NB4 (cell line): ENCODE measurements at regions not wholly inside any gene's neighbourhood (a gene's known extent, or its start where the extent isn't known, plus 50 kb on each side); places are given as distances from the start of the nearest gene placed in this dataset.

Source experiments
- CTCF ChIP-seq: IDR thresholded peaks from one replicate; pipeline ENCODE4 v1.5.1; 2012; ENCODE audit warnings: low read depth, low read length
- MAX ChIP-seq: IDR thresholded peaks from 2 replicates; pipeline ENCODE4 v1.6.1; 2011; ENCODE audit warnings: low read depth, low read length
- MYC ChIP-seq: IDR thresholded peaks from 2 replicates; pipeline ENCODE4 v1.6.1; 2011; ENCODE audit warnings: low read depth, low read length
- POLR2A ChIP-seq: IDR thresholded peaks from 2 replicates; pipeline ENCODE4 v1.6.1; 2011; ENCODE audit warnings: mild to moderate bottlenecking; ENCODE audit not compliant: insufficient read length; ENCODE audit errors: extremely low read depth

- TF ChIP-seq CTCF = no peak
- TF ChIP-seq POLR2A = no peak
- TF ChIP-seq MAX = no peak
- TF ChIP-seq MYC = no peak
These were observed 406.8 kb downstream of the FAM181B start for GRCh38 chr11:82326853-82327252.
